Gastrocnemius medialis (tissue), 4 donors: ENCODE measurements at regions not wholly inside any gene's neighbourhood (a gene's known extent, or its start where the extent isn't known, plus 50 kb on each side); places are given as distances from the start of the nearest gene placed in this dataset.

Experiments used
- POLR2A ChIP-seq, 2 donors: fragments of 450-650 bp; IDR thresholded peaks; one replicate each; pipeline ENCODE4 v1.6.1; 2017; ENCODE audit warnings: antibody characterized with exemption in 2 of 2, mild to moderate bottlenecking in 2 of 2, moderate library complexity in 2 of 2
- TF ChIP-seq, protein P1 (sequence below), 5 experiments: fragments of 450-650 bp in 3 of 5; fragments of 200-600 bp in 2 of 5; sonication (generic) in 2 of 5; IDR thresholded peaks in 4 of 5; conservative IDR thresholded peaks in 1 of 5; 1 replicate in 4 of 5; 2 replicates in 1 of 5; pipeline ENCODE4 v1.5.1; 2016 to 2019; ENCODE audit warnings: antibody characterized with exemption in 5 of 5, mild to moderate bottlenecking in 3 of 5, moderate library complexity in 3 of 5

- no peak for TF ChIP-seq POLR2A (IDR thresholded peaks at IDR 0.05)
- TF ChIP-seq, protein P1, sequence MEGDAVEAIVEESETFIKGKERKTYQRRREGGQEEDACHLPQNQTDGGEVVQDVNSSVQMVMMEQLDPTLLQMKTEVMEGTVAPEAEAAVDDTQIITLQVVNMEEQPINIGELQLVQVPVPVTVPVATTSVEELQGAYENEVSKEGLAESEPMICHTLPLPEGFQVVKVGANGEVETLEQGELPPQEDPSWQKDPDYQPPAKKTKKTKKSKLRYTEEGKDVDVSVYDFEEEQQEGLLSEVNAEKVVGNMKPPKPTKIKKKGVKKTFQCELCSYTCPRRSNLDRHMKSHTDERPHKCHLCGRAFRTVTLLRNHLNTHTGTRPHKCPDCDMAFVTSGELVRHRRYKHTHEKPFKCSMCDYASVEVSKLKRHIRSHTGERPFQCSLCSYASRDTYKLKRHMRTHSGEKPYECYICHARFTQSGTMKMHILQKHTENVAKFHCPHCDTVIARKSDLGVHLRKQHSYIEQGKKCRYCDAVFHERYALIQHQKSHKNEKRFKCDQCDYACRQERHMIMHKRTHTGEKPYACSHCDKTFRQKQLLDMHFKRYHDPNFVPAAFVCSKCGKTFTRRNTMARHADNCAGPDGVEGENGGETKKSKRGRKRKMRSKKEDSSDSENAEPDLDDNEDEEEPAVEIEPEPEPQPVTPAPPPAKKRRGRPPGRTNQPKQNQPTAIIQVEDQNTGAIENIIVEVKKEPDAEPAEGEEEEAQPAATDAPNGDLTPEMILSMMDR (IDR thresholded peaks at IDR 0.05 in 4 of 5, conservative IDR thresholded peaks at IDR 0.05 in 1 of 5), result no peak
These were observed 218.1 kb downstream of the C12orf75 start for GRCh38 chr12:105548626-105549025.
